ENCODE measurements at regions not wholly inside any gene's neighbourhood (a gene's known extent, or its start where the extent isn't known, plus 50 kb on each side); places are given as distances from the start of the nearest gene placed in this dataset.

GRCh38 chr1:111015222-111015621 lies 51.5 kb upstream of the LRIF1 start:
- H3K27ac ChIP-seq: no peak overlapping the region
- H3K4me3 ChIP-seq: no peak overlapping the region
- intact Hi-C loops (cut with DNase I; ENCODE audit: low total_unique reads): no loop called here
- no peaks in the 10 kb centered on the region for H3K27me3 ChIP-seq
- DNase-seq: no peak
- WGBS, 2 donors: 68 to 72% methylated on average over 3 of the region's 3 CpGs
- TF ChIP-seq CTCF (IDR thresholded peaks at IDR 0.05): no peak
- no peak for TF ChIP-seq POLR2A (IDR thresholded peaks at IDR 0.05)
- no peaks in the 10 kb centered on the region for H3K4me1 ChIP-seq
- no peaks in the 10 kb centered on the region for H3K36me3 ChIP-seq (ENCODE audit: low read depth, missing control alignments)
- no peaks in the 10 kb centered on the region for H3K9me3 ChIP-seq

Small RNA genes in the stretch of these regions (small RNA-seq; reads per million reads assigned to genes)
- gene RNA5SP54: 0 reads per million in 2 donors
